ENCODE measurements at regions not wholly inside any gene's neighbourhood (a gene's known extent, or its start where the extent isn't known, plus 50 kb on each side); places are given as distances from the start of the nearest gene placed in this dataset.

DNA sequence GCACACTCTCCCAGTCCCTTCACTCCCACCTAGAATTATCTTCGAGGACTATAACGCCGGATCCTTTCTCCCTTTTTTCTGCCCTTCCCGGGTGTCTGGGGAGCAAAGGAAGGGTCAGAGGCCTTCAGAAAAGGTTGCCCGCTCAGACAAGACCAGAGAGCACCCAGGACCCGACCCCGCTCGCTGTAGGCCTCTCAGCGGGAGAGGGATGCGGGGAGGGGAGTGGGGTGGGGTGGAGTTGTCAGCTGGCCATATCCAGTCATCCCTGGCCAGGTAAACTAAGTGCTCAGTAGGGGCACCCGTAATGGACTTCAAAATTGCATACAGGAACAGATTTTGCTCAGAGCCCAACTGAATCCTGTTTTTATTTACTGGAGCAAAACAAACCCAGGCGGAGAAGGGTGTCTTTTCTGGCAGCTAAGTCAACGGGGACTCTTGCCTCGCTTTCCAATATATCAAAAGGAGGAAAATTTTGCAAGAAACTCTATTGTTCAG, 65.0 kb downstream of the NOL4 start:
- H3K9me3 ChIP-seq: no peaks in the 10 kb centered on the region
- no peak overlapping the region for H3K27ac ChIP-seq
- H3K36me3 ChIP-seq: no peaks in the 10 kb centered on the region
- no peak for DNase-seq (ENCODE audit: low spot score)
- TF ChIP-seq, protein P1, sequence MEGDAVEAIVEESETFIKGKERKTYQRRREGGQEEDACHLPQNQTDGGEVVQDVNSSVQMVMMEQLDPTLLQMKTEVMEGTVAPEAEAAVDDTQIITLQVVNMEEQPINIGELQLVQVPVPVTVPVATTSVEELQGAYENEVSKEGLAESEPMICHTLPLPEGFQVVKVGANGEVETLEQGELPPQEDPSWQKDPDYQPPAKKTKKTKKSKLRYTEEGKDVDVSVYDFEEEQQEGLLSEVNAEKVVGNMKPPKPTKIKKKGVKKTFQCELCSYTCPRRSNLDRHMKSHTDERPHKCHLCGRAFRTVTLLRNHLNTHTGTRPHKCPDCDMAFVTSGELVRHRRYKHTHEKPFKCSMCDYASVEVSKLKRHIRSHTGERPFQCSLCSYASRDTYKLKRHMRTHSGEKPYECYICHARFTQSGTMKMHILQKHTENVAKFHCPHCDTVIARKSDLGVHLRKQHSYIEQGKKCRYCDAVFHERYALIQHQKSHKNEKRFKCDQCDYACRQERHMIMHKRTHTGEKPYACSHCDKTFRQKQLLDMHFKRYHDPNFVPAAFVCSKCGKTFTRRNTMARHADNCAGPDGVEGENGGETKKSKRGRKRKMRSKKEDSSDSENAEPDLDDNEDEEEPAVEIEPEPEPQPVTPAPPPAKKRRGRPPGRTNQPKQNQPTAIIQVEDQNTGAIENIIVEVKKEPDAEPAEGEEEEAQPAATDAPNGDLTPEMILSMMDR (IDR thresholded peaks at IDR 0.05): no peak
- no peak overlapping the region for H3K4me3 ChIP-seq
- peaks cover 0 to 7% of the 10 kb centered on the region in 2 donors for H3K27me3 ChIP-seq
- H3K4me1 ChIP-seq: peaks cover 0 to 9% of the 10 kb centered on the region in 2 donors

DNA sequence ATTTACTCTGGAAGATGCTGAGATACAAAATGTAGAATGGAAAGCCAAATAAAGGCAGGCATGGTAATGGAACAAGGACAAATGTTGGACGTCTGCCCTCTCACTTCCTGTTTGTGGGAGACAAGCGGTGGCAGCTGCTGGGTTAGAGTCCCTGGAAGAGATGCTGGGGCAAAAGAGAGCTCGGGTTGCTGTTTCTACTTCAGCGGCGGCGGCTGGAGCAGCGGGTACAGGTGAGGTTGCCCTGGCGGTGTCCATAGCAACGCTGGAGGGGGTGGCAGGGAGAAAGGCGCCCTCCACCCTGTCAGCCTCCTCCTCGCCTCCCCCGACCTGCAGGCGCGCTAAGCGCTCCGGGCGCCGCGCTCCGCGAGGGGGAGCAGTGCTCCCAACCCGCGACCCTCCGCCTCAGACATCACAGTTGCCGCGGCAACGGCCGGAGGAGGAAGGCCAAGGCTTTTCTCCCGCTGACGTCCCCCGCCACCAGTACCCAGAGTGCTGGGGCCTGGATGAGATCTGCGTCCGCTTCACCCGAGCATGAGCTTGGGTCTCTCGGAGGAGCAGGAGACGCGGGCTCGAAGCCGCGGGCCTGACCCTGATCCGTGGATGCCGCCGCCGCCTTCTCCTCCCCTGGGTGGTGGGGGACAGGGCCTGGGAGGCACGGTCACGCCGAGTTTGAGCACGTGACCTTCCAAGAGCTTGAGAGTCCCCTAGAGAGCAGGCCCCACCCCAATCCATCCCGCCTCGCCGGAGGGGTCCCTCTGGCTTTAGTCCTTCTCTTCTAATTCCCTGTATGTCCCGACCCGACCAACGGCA, 65.6 kb downstream of the NOL4 start:
- Histone ChIP-seq H3K4me1 (peaks cover 0 to 9% of the 10 kb centered on the region in 2 donors), H3K9me3 (no peaks in the 10 kb centered on the region), H3K36me3 (no peaks in the 10 kb centered on the region), H3K27me3 (peaks cover 0 to 7% of the 10 kb centered on the region in 2 donors), H3K4me3 (peak overlapping the region; percentile 14 to 38), H3K27ac (no peak overlapping the region)
- DNase-seq (ENCODE audit: low spot score): no peak
- TF ChIP-seq, protein P1 (IDR thresholded peaks at IDR 0.05): peak in 1 of 2 donors; percentile 38

DNA sequence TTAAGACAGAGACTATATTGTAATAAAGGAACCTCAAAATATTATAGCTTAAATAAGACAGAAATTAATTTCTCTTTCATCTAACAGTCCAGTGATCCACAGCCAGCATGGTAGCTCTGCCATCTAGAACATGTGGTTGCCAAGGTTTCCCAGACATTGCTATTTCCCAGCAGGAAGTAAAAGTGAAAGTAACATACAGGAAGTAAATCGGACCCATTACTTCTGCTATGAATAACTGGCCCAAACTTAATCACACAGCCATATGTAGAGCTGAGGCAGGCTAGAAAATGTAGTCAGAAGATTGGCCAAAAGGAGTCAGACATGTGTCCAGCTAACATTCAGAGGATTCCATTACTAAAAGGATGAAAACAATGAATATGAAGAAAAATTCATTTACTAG, 71.0 kb downstream of the NOL4 start:
- Histone ChIP-seq H3K36me3 (no peaks in the 10 kb centered on the region), H3K4me1 (peaks cover 0 to under 1% of the 10 kb centered on the region in 2 donors), H3K9me3 (no peaks in the 10 kb centered on the region), H3K4me3 (peak overlapping the region in 1 of 2 donors; percentile 9), H3K27ac (no peak overlapping the region), H3K27me3 (no peaks in the 10 kb centered on the region)
- TF ChIP-seq, protein P1 (IDR thresholded peaks at IDR 0.05): no peak
- no peak for DNase-seq (ENCODE audit: low spot score)

DNA sequence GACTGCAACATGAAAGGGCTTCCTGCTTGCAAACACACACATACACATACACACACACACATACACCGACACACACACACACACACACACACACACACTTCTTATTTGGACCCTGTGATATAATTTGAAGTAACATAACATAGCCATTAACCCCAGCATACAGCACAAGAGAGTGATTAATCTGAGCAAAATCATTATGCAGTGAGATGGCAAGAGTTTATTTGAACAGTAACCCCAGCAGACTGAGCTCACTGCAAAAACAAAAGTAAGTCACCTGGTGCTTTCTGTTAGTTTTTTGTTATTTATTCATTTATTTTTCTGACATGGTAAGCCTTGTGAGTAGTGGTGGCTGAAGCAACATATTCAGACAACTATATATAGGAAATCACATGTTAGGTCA, 93.7 kb downstream of the NOL4 start:
- DNase-seq (ENCODE audit: low spot score): no peak
- TF ChIP-seq, protein P1 (IDR thresholded peaks at IDR 0.05): no peak
- Histone ChIP-seq H3K4me3 (no peak overlapping the region), H3K27ac (no peak overlapping the region), H3K36me3 (no peaks in the 10 kb centered on the region), H3K27me3 (no peaks in the 10 kb centered on the region), H3K4me1 (no peaks in the 10 kb centered on the region), H3K9me3 (peaks cover 0 to 3% of the 10 kb centered on the region in 2 donors)

DNA sequence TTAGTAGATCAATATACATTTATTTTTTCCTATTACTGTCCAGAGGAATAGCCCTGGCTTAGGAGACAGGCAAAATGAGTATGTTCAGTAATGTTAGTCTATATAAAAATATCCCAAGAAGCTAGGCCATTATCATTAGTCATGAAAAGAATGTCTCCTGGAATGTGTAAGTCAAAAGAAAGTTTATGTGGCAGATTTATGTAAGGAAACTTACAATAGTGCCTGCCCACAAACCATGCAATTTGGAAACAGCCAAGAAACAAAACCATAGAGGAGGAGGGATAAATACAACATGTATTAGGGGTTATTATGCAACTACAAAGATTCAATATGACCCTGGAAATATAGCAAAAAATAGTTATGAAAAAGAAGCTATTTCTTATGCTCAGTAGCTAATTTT, 96.3 kb downstream of the NOL4 start:
- TF ChIP-seq, protein P1 (IDR thresholded peaks at IDR 0.05): no peak
- Histone ChIP-seq H3K27me3 (no peaks in the 10 kb centered on the region), H3K36me3 (no peaks in the 10 kb centered on the region), H3K27ac (no peak overlapping the region), H3K4me1 (no peaks in the 10 kb centered on the region), H3K4me3 (no peak overlapping the region), H3K9me3 (no peaks in the 10 kb centered on the region)
- no peak for DNase-seq (ENCODE audit: low spot score)
